Embryonic facial prominence (tissue), 1 donor: ENCODE measurements at regions not wholly inside any gene's neighbourhood (a gene's known extent, or its start where the extent isn't known, plus 50 kb on each side); places are given as distances from the start of the nearest gene placed in this dataset.
"Not testable (repeated sequence)": the region's sequence is repeated elsewhere in the genome, so short reads cannot be mapped to it uniquely, and the experiment has no call there.

Experiments used
- DNase-seq: peaks from one replicate; pipeline ENCODE4 v3.0.0-alpha.2; 2016; ENCODE audit errors: extremely low spot score

DNA sequence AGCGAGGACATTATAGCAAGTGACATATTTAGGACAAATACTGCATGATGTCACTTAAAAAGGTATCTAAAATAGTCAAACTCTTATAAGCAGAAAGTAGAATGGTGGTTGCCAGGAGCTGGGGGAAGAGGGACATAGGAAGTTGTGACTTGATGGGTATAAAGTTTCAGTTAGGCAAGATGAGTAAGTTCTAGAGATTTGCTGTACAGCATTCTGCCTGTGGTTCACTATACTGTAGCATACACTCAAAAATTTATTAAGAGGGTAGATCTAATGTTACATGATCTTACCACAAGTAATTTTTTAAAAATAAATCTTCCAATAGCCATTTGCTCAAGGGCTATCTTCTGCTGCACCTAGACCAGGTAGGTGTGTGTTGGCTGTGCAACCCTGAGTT lies 78.1 kb upstream of the NPAS2 start:
- DNase-seq = peak; percentile 24

DNA sequence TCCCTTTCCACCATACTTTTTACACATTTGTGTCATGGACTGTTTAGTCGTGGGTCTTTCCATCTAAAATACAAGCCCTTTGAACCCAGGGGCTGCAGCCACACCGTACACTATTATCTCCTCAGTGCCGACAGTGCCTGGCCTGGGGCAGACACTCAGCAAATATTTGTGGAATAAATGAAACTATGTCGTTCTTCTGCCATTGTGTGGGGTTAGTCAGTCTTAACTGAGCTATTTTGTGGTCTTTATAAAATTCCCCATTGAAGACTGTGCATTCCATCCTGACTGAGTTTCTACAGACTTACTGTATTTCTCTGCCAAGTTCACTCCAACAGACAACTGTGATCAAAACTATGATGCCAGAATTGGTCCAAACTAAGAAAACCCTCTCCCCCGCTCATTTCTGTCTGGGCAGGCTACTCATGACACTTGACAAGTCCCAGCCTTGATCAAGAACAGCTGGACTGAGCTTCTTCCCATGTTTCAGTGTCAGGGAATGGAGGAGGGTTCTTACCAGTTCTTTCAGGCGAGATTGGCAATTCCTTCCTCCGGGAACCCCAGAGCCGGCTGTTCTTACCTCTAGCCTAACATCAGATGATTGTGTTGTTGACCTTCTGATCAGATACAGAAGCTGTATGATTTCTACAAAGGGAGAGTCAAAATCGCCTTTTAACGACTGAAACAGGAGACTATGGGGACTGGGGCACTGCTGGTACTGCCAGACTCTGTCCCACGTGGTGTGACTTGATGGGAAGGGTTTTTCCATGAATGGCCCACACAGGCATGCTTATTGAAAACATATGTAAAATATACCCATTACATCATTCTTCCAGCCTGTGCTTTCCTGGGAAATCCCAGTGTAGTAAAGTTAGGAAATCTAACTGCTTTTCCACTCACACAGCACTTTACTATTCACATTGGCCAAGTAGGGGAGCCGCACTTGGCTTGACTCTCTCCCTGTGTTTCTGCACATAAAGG lies 77.4 kb upstream of the NPAS2 start:
- DNase-seq = peak; percentile 85

DNA sequence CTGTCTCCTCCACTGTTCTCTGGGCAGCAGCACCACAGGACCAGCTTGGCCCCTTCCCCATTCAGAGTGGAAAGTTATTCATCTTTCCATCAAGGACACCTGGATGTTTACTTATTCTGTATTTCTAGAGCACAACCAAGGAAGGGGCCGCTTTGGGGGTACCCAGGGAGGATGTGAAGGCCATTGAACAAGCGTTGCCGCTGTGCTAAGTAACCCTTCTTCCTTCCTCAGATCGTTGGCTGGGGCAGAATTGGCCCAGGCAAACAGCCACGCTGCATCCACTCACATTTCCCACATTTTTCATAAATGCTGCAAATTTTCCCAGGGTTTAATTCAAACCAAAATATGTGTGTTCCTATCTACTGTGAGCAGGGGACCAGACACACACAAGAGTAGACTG lies 76.2 kb upstream of the NPAS2 start:
- no peak for DNase-seq

DNA sequence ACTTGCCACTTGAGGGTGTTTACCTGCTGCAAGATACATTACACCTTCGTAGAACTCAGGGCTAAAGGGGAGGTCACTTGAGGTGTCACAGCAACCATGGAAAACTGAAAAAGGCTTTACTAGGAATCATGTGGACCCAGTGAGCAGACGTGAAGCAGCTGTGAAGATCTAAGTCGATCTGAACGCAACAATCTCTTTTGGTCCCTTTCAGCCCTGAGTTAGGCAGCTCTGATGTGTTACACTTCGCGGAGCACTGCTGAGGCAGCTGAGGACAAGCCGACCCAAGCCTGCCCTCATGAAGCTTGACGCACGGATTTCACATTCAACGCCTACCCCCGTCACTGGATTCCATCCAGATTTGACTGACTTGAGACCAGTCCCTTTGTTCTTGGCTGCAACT lies 75.8 kb upstream of the NPAS2 start:
- DNase-seq = no peak

DNA sequence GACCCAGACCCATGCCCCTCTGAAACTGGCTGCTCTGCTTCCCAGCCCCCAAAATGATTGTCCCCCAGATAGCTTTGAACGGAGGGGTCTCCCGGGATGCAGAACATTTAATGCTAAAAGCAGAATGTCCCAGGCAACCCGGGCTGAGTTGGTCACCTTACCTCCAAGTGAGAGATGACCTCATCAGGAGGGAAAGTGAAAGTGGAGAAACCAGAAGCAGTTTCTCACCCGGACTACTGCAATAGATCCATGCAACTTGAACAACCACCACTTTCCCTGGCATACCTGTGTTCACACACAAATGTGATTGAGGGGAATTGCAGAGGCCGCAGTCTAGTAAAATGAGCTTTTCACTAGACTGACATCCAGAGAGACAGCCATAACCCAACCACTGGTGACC lies 75.3 kb upstream of the NPAS2 start:
- DNase-seq = no peak

DNA sequence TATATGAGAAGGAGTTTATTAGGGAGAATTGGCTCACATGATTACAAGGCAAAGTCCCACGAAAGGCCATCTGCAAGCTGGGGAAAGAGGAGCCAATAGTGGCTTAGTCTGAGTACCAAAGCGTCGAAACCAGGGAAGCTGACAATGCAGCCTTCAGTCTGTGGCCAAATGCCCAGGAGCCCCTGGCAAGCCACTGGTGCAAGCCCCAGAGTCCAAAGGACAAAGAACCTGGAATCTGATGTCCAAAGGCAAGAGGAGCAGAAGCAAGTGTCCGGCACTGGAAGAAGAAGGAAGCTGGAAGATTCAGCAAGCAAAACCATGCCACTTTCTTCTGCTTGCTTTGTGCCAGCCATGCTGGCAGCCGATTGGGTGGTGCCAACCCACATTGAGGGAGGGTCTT lies 74.3 kb upstream of the NPAS2 start:
- no peak for DNase-seq

DNA sequence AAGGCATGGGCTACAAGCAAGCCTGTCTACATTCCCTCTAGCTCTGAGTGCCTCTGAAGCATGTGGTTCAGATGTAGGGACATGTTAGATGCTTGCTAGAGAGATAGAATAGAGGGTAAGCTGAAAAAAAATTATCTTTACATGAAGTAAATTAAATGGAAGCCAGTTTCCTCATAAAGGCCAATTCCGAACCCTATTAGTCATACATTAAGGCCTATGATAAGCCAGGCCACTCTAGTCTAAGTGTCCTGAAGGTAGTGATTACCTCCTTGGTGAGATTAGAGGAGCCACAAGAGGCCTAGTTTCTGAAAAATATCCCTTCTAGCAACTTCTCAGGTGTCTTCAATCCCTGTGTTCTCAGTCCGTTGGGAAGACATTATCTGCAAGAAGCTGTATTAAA lies 72.4 kb upstream of the NPAS2 start:
- no peak for DNase-seq

DNA sequence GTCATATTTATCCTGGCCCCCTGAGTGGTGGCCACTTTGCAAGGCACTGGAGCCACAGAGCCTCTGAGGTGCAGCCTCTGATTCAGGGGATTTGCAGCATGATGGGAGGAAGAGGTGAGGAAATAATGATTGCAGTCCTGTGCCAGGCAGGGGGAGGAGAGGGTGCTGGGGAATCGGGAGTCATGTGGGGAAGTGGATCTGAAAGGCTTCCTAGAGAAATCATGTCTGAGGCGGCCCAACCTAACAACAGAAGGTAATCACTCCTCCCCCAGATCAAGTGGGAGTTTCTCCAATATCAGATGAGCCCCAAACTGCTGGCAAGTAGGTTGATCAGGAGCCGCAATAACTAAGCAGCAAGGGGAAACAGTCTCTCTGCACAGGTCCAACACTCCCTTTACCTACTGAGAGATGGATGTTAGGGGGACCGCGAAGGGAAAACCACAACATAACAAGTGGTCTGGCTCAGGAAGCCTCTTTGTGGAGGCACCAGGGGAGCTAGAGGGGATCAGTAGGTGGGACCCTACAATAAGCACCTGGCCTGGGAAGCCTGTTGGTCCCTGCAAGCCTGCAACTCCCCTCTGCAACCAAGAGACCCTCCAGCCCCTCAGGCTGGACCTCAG lies 71.8 kb upstream of the NPAS2 start:
- DNase-seq = no peak

DNA sequence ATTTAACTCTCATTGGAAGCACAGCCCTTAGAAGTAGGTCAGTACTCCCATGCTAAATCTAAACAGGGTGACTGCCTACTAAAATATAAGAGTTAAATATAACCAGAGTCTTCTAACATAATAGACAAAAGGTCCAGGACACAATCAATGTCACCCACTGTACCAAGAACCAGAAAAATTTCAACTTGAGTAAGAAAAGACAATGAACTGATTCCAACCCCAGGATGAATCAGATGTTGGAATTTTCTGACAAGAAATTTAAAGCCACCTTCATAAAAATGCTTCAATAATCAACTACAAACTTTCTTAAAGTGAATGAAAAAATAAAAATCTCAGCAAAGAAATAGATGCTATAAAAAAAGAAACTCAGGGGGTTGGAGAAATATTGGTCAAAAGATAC lies 71.3 kb upstream of the NPAS2 start:
- no peak for DNase-seq

DNA sequence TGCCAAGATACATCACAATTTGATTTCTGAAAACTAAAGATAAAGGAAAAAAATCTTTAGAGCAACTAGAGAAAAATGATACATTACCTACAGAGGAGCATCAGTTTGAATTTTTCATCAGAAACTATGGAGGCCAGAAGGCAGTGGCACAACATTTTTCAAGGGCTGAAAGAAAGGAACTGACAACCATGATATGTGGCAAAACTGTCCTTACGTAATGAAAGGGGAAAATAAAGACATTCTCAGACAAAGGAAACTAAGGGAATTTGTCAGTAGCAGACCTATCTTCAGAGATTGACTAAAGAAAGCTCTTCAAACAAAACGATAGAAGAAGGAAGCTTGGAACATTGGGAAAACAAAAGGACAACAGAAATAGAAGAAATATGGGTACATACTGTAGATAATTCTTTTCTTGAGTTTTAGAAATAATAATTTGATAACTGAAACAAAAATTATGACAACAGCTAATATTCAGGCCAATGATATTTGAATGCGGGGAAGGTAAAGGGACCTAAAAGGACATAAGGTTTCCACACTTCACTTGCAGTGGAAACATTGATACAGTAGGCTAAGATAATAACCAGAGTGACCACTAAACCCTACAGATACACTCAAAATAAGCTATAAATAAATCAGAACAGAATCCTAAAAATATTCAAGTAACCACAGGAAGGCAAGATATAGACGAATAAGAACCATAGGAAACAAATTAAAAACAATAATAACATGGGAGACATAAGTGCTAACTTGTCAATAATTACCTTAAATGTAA lies 70.0 kb upstream of the NPAS2 start:
- DNase-seq = no peak

DNA sequence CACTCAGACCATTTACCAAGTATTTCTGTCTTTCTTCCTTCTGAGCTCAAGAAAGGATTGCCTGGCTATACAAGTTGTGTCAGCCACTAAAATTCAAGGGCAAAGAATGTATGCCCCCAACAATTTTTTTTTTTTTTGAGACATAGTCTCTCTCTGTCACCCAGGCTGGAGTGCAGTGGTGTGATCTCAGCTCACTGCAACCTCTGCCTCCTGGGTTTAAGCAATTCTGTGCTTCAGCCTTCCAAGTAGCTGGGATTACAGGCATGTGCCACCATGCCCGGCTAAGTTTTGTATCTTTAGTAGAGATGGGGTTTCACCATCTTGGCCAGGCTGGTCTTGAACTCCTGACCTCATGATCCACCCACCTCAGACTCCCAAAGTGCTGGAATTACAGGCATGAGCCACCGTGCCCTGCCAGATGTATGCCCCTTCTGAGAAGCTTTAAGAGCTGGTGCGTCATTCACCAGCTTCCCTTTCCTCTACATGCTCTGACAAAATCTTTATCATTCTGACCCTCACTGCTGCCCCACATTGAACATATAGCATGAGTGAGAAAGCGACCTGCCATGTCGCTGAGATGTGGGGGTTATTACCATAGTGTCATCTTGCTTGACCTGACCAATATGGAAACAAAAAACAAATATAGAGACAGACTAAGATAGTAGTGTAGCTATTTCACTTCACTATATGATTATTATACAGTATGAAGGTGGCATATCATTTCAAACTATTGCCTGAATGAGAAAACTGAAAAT lies 67.9 kb upstream of the NPAS2 start:
- not testable (repeated sequence) for DNase-seq

DNA sequence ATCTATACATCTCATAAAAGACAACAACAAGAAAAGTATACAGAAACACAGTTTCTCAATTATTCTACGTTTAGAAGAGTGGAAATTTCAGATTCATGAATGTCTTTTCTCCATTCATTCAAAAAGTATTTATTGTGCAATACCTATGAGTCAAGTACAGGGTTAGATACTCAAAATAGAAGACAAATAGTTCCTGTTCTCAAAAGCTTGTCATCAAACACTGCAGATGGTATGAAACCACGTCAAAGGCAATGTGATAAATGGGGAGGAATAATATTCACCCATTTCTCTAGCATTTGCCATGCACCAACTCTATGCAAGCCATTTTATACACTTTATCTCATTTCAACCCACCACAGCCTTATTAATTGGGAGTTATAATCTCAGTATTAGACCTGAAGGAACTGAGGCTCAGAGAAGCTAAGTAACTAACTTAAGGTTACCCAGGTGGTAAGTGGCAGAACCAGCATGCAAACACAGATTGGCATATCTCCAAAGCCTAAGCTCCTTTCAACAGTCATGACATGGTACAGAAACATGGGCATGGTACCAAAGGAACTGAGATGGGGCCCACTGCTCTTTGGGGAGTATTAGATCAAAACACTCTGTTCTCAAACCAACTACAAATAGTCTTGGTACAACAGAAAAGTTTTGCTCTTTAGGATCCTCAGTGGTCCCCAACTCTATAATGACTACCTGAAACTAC lies 67.2 kb upstream of the NPAS2 start:
- no peak for DNase-seq

DNA sequence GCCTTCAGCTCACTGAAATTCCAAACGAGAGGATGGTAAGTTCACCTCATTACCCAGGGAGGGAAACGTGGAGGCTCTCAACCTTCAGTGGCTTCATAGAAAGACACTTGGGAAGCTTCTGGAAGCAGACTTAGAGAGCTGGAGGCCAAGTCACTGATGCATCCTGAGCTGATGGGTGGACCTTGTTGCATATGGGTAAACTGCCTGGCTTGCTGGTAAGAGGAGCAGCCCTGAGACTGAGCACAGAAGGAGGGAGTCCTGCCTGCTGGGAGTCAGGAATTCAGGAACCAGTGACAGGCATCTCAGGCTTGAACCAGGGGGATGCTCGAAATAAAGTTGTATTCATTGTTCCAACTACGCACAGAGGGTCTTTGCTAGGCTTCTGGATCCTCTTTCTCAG lies 66.5 kb upstream of the NPAS2 start:
- DNase-seq = no peak

DNA sequence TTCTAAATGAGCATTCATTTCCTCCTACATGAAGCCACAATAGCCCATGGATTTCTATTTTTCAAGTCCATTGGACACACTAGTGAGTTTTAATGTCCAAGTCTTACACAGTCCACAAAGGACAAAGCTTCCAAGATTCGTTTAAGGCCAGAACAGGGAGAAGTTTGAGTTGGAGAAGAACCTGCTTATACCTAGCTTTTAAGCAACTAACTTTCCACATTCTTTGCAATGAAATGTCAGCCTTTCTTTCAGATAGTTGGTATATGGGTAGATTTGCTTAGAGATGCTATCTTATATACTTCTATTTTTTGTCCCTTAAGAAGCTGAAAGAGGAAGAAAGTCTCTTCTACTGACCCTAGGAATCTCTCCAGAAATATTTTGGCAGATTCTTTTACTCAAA lies 66.1 kb upstream of the NPAS2 start:
- no peak for DNase-seq

DNA sequence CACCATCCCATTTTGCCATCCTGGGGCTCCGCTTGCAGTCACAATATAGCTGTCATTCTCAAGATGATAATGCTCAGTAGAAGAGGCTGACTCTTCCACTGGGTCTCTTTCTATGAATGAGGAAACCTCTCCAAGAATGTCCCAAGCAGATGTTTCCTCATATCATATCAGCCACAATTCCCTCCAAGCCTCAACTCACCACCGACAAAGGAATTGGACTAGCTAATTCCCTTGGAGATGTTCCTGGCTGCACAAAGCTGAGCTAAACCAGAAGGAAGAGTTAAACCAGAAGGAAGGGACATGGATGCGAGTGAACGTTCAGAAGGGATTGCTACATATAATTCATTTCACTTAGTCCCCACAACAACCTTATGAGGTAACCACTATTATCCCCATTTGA lies 65.0 kb upstream of the NPAS2 start:
- no peak for DNase-seq

DNA sequence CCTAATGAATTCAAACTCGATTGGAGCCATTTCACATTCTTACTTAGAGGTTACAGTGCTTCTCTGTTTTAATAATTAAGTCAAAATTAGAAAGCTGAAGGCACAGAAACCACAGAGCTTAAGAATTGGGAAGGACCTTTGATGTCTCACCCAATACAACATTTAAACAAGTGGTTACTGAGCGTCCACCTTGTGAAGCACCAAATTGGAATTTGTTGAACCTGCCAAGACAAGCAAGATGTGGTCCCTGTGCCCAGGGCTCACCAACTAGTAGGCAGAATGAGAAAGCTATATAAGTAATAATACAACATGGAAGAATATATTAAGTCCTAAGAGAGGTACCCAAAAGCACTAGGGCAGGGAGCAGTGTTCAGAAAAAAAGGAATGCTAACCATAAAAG lies 64.5 kb upstream of the NPAS2 start:
- no peak for DNase-seq

DNA sequence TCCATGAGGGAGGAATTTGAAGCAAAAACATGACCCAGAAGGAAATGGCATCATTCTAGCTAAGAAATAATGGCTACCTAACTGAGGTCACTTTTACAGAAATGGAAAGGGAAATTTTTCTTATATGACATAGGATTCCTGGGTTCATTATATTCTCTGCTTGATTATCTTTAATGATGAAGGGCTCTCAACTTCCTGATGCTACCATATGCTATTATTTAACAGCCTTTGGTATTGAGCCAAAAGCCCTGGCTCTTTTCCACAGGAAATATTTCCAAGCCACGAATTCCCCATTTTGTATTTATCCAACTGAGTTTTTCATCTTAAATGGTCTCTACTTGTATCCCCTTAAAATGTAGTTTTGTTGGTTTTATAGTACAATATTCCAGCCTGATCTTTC lies 63.2 kb upstream of the NPAS2 start:
- no peak for DNase-seq

DNA sequence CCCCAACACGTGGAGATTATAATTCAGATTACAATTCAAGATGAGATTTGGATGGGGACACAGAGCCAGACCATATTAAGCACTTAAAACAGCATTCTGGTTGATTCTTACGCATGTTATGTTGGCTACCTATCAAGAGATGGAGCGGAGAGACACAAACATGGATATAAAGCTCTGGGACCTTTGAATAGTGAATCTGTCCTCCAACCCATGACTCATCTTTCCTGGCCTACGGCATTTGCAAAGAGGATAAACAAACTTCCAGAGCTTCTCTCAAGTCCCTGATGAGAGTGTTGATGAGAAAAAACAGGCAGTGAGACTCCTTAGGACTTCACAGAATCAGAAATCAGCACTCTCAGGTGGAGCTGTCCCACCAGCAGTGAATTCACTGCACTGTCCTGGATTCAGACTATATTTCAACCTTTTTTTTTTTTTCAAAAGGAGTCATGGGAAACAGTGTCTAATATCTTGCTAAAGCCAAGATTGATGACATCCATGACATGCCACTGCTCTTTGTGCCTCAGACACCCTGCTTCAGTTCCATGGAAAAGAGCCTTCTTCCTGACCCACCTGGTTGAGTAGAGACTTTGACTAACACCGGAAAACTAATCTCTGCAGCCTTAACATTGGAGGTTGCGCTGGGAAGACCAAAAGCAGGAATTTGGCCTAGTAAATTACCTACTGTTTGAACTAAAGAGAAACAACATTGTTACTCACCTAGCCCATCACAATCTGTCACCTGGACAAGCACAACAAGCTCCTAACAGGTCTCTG lies 62.1 kb upstream of the NPAS2 start:
- no peak for DNase-seq

DNA sequence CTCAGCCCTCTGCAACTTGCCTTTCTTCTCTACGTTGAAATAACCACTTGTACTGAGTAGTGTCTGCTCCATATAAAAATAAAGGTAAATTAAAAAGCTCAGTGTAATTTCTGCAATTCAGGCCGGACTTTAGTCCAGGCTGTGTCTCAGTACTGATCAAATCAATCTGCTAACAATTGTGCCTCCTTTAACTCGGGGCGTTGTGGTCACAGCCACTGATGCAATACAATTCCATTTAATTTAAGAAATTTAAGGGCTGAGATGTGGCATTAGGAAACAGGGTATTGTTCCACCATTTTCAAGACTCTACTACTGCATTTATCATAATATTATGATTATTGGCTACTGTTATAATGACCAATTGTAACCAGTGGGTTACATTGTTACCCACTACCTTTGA lies 60.0 kb upstream of the NPAS2 start:
- no peak for DNase-seq

DNA sequence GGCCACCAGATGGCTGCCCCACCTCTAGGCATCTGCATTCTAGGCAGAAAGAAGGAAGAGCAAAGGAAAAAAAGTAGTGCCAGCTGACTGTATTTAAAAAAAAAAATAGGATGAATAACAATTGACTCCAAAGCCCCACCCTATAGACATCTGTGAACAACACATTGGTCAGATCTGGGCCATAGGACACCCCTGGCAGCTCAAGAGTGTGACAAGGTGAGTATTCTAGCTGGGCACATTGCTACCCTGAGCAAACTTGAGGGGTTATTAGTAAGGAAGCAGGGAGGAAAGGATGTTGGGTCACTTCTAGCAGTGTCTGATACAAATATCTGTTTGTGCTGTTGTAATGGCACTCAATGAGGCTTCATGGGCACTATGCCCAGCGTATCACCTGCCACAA lies 58.6 kb upstream of the NPAS2 start:
- DNase-seq = no peak

DNA sequence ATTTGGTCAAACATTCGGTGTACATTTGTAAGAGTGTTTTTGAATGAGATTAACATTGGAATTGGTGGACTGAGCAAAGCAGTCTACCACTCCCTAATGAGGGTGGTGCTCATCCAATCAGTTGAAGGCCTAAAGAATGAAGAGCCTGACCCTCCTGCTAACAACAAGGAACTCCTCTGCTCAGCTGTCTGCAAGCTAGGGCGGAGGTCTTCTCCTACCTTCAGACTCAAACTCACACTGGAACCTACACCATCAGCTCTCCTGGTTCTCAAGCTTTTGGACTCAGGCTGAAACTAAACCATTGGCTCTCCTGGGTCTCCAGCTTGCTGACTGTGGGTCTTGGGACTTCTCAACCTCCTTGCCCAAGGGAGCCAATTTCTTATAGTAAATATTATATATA lies 55.5 kb upstream of the NPAS2 start:
- DNase-seq = no peak
